Glutamatergic neuron (in vitro differentiated cells): ENCODE measurements at regions not wholly inside any gene's neighbourhood (a gene's known extent, or its start where the extent isn't known, plus 50 kb on each side); places are given as distances from the start of the nearest gene placed in this dataset.

ENCODE experiments used
- DNase-seq: peaks from one replicate; pipeline ENCODE4 v3.0.0; 2022
- H3K27ac Mint-ChIP-seq: one replicate; pipeline ENCODE4 v1.8.0; 2020; ENCODE audit warnings: mild to moderate bottlenecking, mixed read lengths, inconsistent platforms; ENCODE audit not compliant: unreplicated experiment
- H3K27me3 Mint-ChIP-seq: one replicate; pipeline ENCODE4 v1.8.0; 2020; ENCODE audit warnings: mild to moderate bottlenecking, moderate library complexity, mixed read lengths, inconsistent platforms; ENCODE audit not compliant: unreplicated experiment
- H3K36me3 Mint-ChIP-seq: one replicate; pipeline ENCODE4 v1.8.0; 2020; ENCODE audit warnings: mild to moderate bottlenecking, mixed read lengths, inconsistent platforms; ENCODE audit not compliant: unreplicated experiment
- H3K4me1 Mint-ChIP-seq: one replicate; pipeline ENCODE4 v1.8.0; 2020; ENCODE audit warnings: mild to moderate bottlenecking, low read depth, mixed read lengths, inconsistent platforms; ENCODE audit not compliant: unreplicated experiment
- H3K4me3 Mint-ChIP-seq: one replicate; pipeline ENCODE4 v1.8.0; 2020; ENCODE audit warnings: mild to moderate bottlenecking, mixed read lengths, inconsistent platforms; ENCODE audit not compliant: unreplicated experiment
- H3K9me3 Mint-ChIP-seq: one replicate; pipeline ENCODE4 v1.8.0; 2020; ENCODE audit warnings: mild to moderate bottlenecking, moderate library complexity, mixed read lengths, inconsistent platforms; ENCODE audit not compliant: unreplicated experiment
- CTCF ChIP-seq: fragments of 200-600 bp; sonication (generic); IDR thresholded peaks from one replicate; pipeline ENCODE4 v1.5.0; 2021; ENCODE audit not compliant: partially characterized antibody, unreplicated experiment

GRCh38 chr18:2360861-2361260 lies 210.4 kb downstream of the METTL4 start:
- no peaks in the 10 kb centered on the region for H3K27me3 Mint-ChIP-seq
- no peaks in the 10 kb centered on the region for H3K9me3 Mint-ChIP-seq
- DNase-seq, result no peak
- no peak overlapping the region for H3K27ac Mint-ChIP-seq
- no peak overlapping the region for H3K4me3 Mint-ChIP-seq
- no peaks in the 10 kb centered on the region for H3K4me1 Mint-ChIP-seq
- H3K36me3 Mint-ChIP-seq, result no peaks in the 10 kb centered on the region
- no peak for TF ChIP-seq CTCF

GRCh38 chr18:2368102-2368501 lies 203.2 kb downstream of the METTL4 start:
- no peaks in the 10 kb centered on the region for H3K36me3 Mint-ChIP-seq
- no peaks in the 10 kb centered on the region for H3K27me3 Mint-ChIP-seq
- H3K4me3 Mint-ChIP-seq, result no peak overlapping the region
- H3K4me1 Mint-ChIP-seq, result no peaks in the 10 kb centered on the region
- H3K27ac Mint-ChIP-seq, result no peak overlapping the region
- DNase-seq, result no peak
- no peak for TF ChIP-seq CTCF
- no peaks in the 10 kb centered on the region for H3K9me3 Mint-ChIP-seq

- no peak overlapping the region for H3K27ac Mint-ChIP-seq
- no peaks in the 10 kb centered on the region for H3K27me3 Mint-ChIP-seq
- DNase-seq, result no peak
- no peak overlapping the region for H3K4me3 Mint-ChIP-seq
- no peaks in the 10 kb centered on the region for H3K4me1 Mint-ChIP-seq
- no peaks in the 10 kb centered on the region for H3K36me3 Mint-ChIP-seq
- no peaks in the 10 kb centered on the region for H3K9me3 Mint-ChIP-seq
- TF ChIP-seq CTCF, result no peak
Observed at GRCh38 chr18:2376707-2377106, 194.6 kb downstream of the METTL4 start.

- Mint-ChIP-seq H3K36me3 (no peaks in the 10 kb centered on the region), H3K27ac (no peak overlapping the region), H3K4me1 (no peaks in the 10 kb centered on the region), H3K27me3 (no peaks in the 10 kb centered on the region), H3K4me3 (no peak overlapping the region), H3K9me3 (no peaks in the 10 kb centered on the region)
- TF ChIP-seq CTCF, result no peak
- no peak for DNase-seq
Observed at GRCh38 chr18:2380101-2380500, 191.2 kb downstream of the METTL4 start.

GRCh38 chr18:2381539-2381938 lies 189.8 kb downstream of the METTL4 start:
- TF ChIP-seq CTCF, result no peak
- H3K27me3 Mint-ChIP-seq, result no peaks in the 10 kb centered on the region
- no peaks in the 10 kb centered on the region for H3K9me3 Mint-ChIP-seq
- no peak overlapping the region for H3K27ac Mint-ChIP-seq
- H3K36me3 Mint-ChIP-seq, result no peaks in the 10 kb centered on the region
- H3K4me3 Mint-ChIP-seq, result no peak overlapping the region
- DNase-seq, result no peak
- H3K4me1 Mint-ChIP-seq, result no peaks in the 10 kb centered on the region
